B cell (primary cell): ENCODE measurements at regions not wholly inside any gene's neighbourhood (a gene's known extent, or its start where the extent isn't known, plus 50 kb on each side); places are given as distances from the start of the nearest gene placed in this dataset.

Experiments
- ATAC-seq: fragments of 200-7000 bp; cut with Tn5 transposase; one replicate; pipeline ENCODE4 v1.10.0; 2021; ENCODE audit warnings: low read depth, mild to moderate bottlenecking, moderate number of reproducible peaks, moderate library complexity
- CTCF ChIA-PET: fragments of 350-600 bp; sonication (Branson Sonifier 250); formaldehyde crosslinking; loops from one replicate; lab custom pipeline; 2021; ENCODE audit warnings: antibody characterized with exemption, inconsistent platforms; lab: Charles Lee
- POLR2A ChIA-PET: fragments of 350-600 bp; sonication (Branson Sonifier 250); formaldehyde crosslinking; loops from one replicate; lab custom pipeline; 2021; ENCODE audit warnings: antibody characterized with exemption; lab: Charles Lee
- DNase-seq: peaks from one replicate; pipeline ENCODE4 v3.0.0; 2013
- H2AFZ ChIP-seq: 2 replicates; pipeline ENCODE4 v1.6.1; 2012; ENCODE audit warnings: mild to moderate bottlenecking, low read depth, low read length; ENCODE audit not compliant: insufficient read depth, poor library complexity, severe bottlenecking
- H3K27ac ChIP-seq, 2 donors: 1 replicate in 1 of 2; 2 replicates in 1 of 2; pipeline ENCODE4 v1.5.1; 2012 to 2013; ENCODE audit warnings: low read length in 2 of 2, mild to moderate bottlenecking in 2 of 2, moderate library complexity in 1 of 2
- H3K27me3 ChIP-seq, 4 experiments: fragments of 200-600 bp in 1 of 4; sonication (generic) in 1 of 4; replicated peaks in 1 of 4; 1 replicate in 2 of 4; 2 replicates in 2 of 4; pipeline versions ENCODE4 v1.6.1 to v1.7.0; 2013 to 2016; ENCODE audit warnings: low read length in 3 of 4, mild to moderate bottlenecking in 2 of 4, mixed read lengths in 1 of 4, moderate library complexity in 1 of 4; ENCODE audit not compliant: insufficient read depth in 4 of 4, control insufficient read depth in 3 of 4; ENCODE audit errors: control extremely low read depth in 1 of 4
- H3K36me3 ChIP-seq, 2 experiments: replicated peaks in 1 of 2; 1 replicate in 1 of 2; 2 replicates in 1 of 2; pipeline versions ENCODE4 v1.6.1 to v1.7.1; 2013; ENCODE audit warnings: low read length in 1 of 2; ENCODE audit not compliant: insufficient read depth in 2 of 2, control insufficient read depth in 1 of 2; ENCODE audit errors: control extremely low read depth in 1 of 2, extremely low read depth in 1 of 2
- H3K4me1 ChIP-seq, 2 donors: fragments of 200-600 bp in 1 of 2; sonication (generic) in 1 of 2; 1 replicate in 1 of 2; 2 replicates in 1 of 2; pipeline versions ENCODE4 v1.5.1 to v1.6.1; 2013 to 2017; ENCODE audit warnings: low read length in 2 of 2; ENCODE audit not compliant: control insufficient read depth in 2 of 2, insufficient read depth in 2 of 2
- H3K4me2 ChIP-seq: replicated peaks from 2 replicates; pipeline ENCODE3; 2012; ENCODE audit warnings: mild to moderate bottlenecking, low read depth, low read length; ENCODE audit not compliant: poor library complexity, severe bottlenecking
- H3K4me3 ChIP-seq, 5 experiments: fragments of 200-600 bp in 1 of 5; sonication (generic) in 1 of 5; 1 replicate in 3 of 5; 2 replicates in 2 of 5; pipeline versions ENCODE4 v1.5.1 to v1.7.0; 2011 to 2016; ENCODE audit warnings: low read length in 4 of 5, mild to moderate bottlenecking in 4 of 5, low read depth in 2 of 5, control low read depth in 1 of 5, moderate library complexity in 1 of 5; ENCODE audit not compliant: insufficient read depth in 1 of 5; ENCODE audit errors: control extremely low read depth in 1 of 5, extremely low read depth in 1 of 5
- H3K79me2 ChIP-seq: fragments of 200-600 bp; sonication (generic); one replicate; pipeline ENCODE4 v1.6.0; 2016; ENCODE audit warnings: low read length; ENCODE audit not compliant: control insufficient read depth, insufficient read depth
- H3K9ac ChIP-seq: fragments of 200-600 bp; sonication (generic); 2 replicates; pipeline ENCODE4 v1.6.1; 2017; ENCODE audit warnings: mild to moderate bottlenecking, low read length, moderate library complexity
- H3K9me3 ChIP-seq, 3 donors: one replicate each; pipeline versions ENCODE4 v1.6.1 to v1.7.1; 2013; ENCODE audit warnings: low read length in 2 of 3; ENCODE audit not compliant: control insufficient read depth in 2 of 3, insufficient read depth in 1 of 3; ENCODE audit errors: control extremely low read depth in 1 of 3
- H4K20me1 ChIP-seq: 2 replicates; pipeline ENCODE4 v1.6.0; 2012; ENCODE audit warnings: mild to moderate bottlenecking, low read length; ENCODE audit not compliant: insufficient read depth, control insufficient read depth, poor library complexity, severe bottlenecking
- H3K27ac Mint-ChIP-seq: one replicate; pipeline ENCODE4 v1.8.0; 2021; ENCODE audit warnings: mixed read lengths
- H3K27me3 Mint-ChIP-seq: one replicate; pipeline ENCODE4 v1.8.0; 2021; ENCODE audit warnings: mixed read lengths
- H3K4me1 Mint-ChIP-seq: one replicate; pipeline ENCODE4 v1.8.0; 2021; ENCODE audit warnings: mixed read lengths
- H3K4me3 Mint-ChIP-seq: one replicate; pipeline ENCODE4 v1.8.0; 2021; ENCODE audit warnings: mixed read lengths
- H3K9me3 Mint-ChIP-seq: one replicate; pipeline ENCODE4 v1.8.0; 2022; ENCODE audit warnings: mixed read lengths; ENCODE audit not compliant: insufficient read depth
- EZH2 ChIP-seq: IDR thresholded peaks from 2 replicates; pipeline ENCODE4 v1.6.1; 2012; ENCODE audit warnings: borderline replicate concordance, low read depth, mild to moderate bottlenecking, moderate library complexity, low read length; ENCODE audit not compliant: insufficient read depth, poor library complexity, severe bottlenecking
- WGBS: methylation state at CpG from one replicate; pipeline ENCODE4 v1.1.5; 2013; ENCODE audit warnings: missing lambda C conversion rate; ENCODE audit not compliant: insufficient coverage; 5-methylcytosine and 5-hydroxymethylcytosine counted together
- intact Hi-C: fragments of 100-400 bp; cut with micrococcal nuclease; formaldehyde crosslinking; loops from one replicate; pipeline ENCODE4 v1.10.0; 2022
- TF ChIP-seq, protein P1 (sequence below): fragments of 200-600 bp; IDR thresholded peaks from one replicate; pipeline ENCODE4 v1.8.0; 2022; ENCODE audit warnings: antibody characterized with exemption, mild to moderate bottlenecking

DNA sequence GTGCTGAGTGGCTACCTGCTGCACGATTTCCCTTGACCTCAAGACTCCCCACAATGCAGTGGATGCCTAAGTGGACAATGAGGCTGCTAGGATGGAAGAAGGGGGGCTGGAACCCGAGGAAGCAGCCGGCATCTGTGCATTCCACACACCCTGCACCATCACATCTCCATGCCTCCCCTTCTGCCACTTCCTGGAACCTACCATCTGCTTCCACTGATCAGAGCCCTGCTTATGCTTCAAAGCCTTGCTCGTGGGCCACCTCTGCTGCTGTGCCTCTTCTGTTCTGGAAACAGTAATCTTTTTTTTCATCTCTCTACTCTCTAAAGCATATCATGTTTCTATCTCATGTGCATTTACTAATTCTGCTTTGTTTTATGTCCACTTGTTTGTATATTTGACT is 66.2 kb upstream of the WDR26 start:
- no peak for ATAC-seq
- Mint-ChIP-seq H3K4me1 (peaks cover 33% of the 10 kb centered on the region), H3K27ac (no peak overlapping the region), H3K4me3 (no peak overlapping the region), H3K27me3 (no peaks in the 10 kb centered on the region), H3K9me3 (no peaks in the 10 kb centered on the region)
- WGBS = 31% methylated on average over 3 of the region's 4 CpGs
- DNase-seq = no peak
- ChIA-PET CTCF (no interaction called here), POLR2A (no interaction called here)
- H3K79me2 ChIP-seq = no peaks in the 10 kb centered on the region
- intact Hi-C loops = no loop called here
- H3K9ac ChIP-seq = no peak overlapping the region
- no peak for TF ChIP-seq EZH2
- TF ChIP-seq, protein P1, sequence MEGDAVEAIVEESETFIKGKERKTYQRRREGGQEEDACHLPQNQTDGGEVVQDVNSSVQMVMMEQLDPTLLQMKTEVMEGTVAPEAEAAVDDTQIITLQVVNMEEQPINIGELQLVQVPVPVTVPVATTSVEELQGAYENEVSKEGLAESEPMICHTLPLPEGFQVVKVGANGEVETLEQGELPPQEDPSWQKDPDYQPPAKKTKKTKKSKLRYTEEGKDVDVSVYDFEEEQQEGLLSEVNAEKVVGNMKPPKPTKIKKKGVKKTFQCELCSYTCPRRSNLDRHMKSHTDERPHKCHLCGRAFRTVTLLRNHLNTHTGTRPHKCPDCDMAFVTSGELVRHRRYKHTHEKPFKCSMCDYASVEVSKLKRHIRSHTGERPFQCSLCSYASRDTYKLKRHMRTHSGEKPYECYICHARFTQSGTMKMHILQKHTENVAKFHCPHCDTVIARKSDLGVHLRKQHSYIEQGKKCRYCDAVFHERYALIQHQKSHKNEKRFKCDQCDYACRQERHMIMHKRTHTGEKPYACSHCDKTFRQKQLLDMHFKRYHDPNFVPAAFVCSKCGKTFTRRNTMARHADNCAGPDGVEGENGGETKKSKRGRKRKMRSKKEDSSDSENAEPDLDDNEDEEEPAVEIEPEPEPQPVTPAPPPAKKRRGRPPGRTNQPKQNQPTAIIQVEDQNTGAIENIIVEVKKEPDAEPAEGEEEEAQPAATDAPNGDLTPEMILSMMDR = no peak
- no peak overlapping the region for H3K4me2 ChIP-seq
- H3K27ac ChIP-seq = no peak overlapping the region
- no peak overlapping the region for H3K4me3 ChIP-seq
- peaks cover 0 to 8% (median 0%) of the 10 kb centered on the region in 3 donors for H3K9me3 ChIP-seq
- no peak overlapping the region for H2AFZ ChIP-seq
- peaks cover 14 to 29% of the 10 kb centered on the region in 2 donors for H3K4me1 ChIP-seq
- no peaks in the 10 kb centered on the region for H4K20me1 ChIP-seq
- peaks cover 0 to 5% (median 0%) of the 10 kb centered on the region in 4 experiments for H3K27me3 ChIP-seq
- no peaks in the 10 kb centered on the region for H3K36me3 ChIP-seq

DNA sequence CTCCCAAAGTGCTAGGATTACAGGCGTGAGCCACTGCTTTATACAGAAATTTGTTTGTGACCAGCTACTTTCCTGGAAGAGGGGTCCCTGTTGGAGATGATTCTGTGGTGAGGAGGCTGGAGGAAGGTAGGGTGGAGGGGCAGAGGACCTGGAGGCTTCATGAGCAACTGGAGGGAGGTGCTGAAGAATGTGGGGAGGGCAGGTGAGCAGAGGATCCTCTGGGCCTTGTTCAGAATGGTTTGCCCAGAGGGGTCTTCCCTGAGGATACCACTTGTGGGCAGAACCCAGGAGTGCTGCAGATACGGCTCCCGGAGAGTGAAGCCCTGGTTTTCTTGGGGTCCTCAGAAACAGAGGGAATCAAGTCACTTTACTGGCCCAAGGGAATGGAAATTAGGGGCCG is 67.2 kb upstream of the WDR26 start:
- TF ChIP-seq, protein P1 = no peak
- no peak for TF ChIP-seq EZH2
- H3K27me3 Mint-ChIP-seq = no peaks in the 10 kb centered on the region
- WGBS = 100% methylated on average over 4 of the region's 4 CpGs
- no peak overlapping the region for H3K4me2 ChIP-seq
- no peak overlapping the region for H3K27ac ChIP-seq
- CTCF ChIA-PET = interaction anchor here (1.7 kb wide), 1 partner anchor 12 kb away, joined by 4 read pairs; no protein-coding TSS in a partner anchor
- DNase-seq = no peak
- H3K4me1 Mint-ChIP-seq = peaks cover 33% of the 10 kb centered on the region
- H4K20me1 ChIP-seq = no peaks in the 10 kb centered on the region
- intact Hi-C loops = no loop called here
- no peak overlapping the region for H3K27ac Mint-ChIP-seq
- no peaks in the 10 kb centered on the region for H3K9me3 Mint-ChIP-seq
- no peak overlapping the region for H3K9ac ChIP-seq
- no peaks in the 10 kb centered on the region for H3K79me2 ChIP-seq
- no peak overlapping the region for H3K4me3 ChIP-seq
- ATAC-seq = no peak
- POLR2A ChIA-PET = no interaction called here
- no peak overlapping the region for H2AFZ ChIP-seq
- H3K4me1 ChIP-seq = peaks cover 14 to 29% of the 10 kb centered on the region in 2 donors
- H3K27me3 ChIP-seq = peaks cover 0 to 5% (median 0%) of the 10 kb centered on the region in 4 experiments
- no peaks in the 10 kb centered on the region for H3K36me3 ChIP-seq
- no peaks in the 10 kb centered on the region for H3K9me3 ChIP-seq
- H3K4me3 Mint-ChIP-seq = no peak overlapping the region
